Breast epithelium (tissue), 4 donors: ENCODE measurements at regions not wholly inside any gene's neighbourhood (a gene's known extent, or its start where the extent isn't known, plus 50 kb on each side); places are given as distances from the start of the nearest gene placed in this dataset.

Experiments used
- DNase-seq, 2 donors: peaks; one replicate each; pipeline ENCODE4 v3.0.0-alpha.2; 2019; ENCODE audit warnings: low spot score in 2 of 2
- H3K27ac ChIP-seq, 2 donors: fragments of 200-600 bp; sonication (generic) in 1 of 2; one replicate each; pipeline ENCODE4 v1.5.1; 2016 to 2019; ENCODE audit warnings: mild to moderate bottlenecking in 1 of 2
- H3K27me3 ChIP-seq, 2 donors: fragments of 200-600 bp; sonication (generic) in 1 of 2; one replicate each; pipeline versions ENCODE4 v1.5.1 to v1.6.0; 2017 to 2019; ENCODE audit warnings: control low read depth in 1 of 2, mild to moderate bottlenecking in 1 of 2
- H3K36me3 ChIP-seq: fragments of 200-600 bp; one replicate; pipeline ENCODE4 v1.5.1; 2019
- H3K4me1 ChIP-seq, 2 donors: fragments of 200-600 bp; sonication (generic); one replicate each; pipeline ENCODE4 v1.5.1; 2016 to 2019; ENCODE audit warnings: control low read depth in 1 of 2
- H3K4me3 ChIP-seq, 3 donors: fragments of 200-600 bp; sonication (generic); 1 replicate in 2 of 3; 2 replicates in 1 of 3; pipeline ENCODE4 v1.5.1; 2016 to 2019; ENCODE audit warnings: mild to moderate bottlenecking in 3 of 3, moderate library complexity in 2 of 3
- H3K9me3 ChIP-seq, 2 donors: fragments of 200-600 bp; sonication (generic) in 1 of 2; one replicate each; pipeline ENCODE4 v1.5.1; 2016 to 2019; ENCODE audit warnings: control low read depth in 1 of 2
- POLR2A ChIP-seq: fragments of 450-650 bp; IDR thresholded peaks from one replicate; pipeline ENCODE4 v1.6.1; 2016; ENCODE audit warnings: antibody characterized with exemption, mild to moderate bottlenecking, moderate library complexity
- POLR2AphosphoS5 ChIP-seq, 3 donors: sonication (generic); formaldehyde crosslinking; IDR thresholded peaks; one replicate each; pipeline ENCODE4 v1.6.1; 2017; ENCODE audit warnings: antibody characterized with exemption in 3 of 3
- intact Hi-C: fragments of 100-400 bp; cut with DNase I; formaldehyde crosslinking; loops from one replicate; pipeline ENCODE4 v1.15.1; 2023; ENCODE audit warnings: low total_unique reads
- TF ChIP-seq, protein P1 (sequence below), 3 donors: fragments of 450-650 bp; IDR thresholded peaks; one replicate each; pipeline ENCODE4 v1.5.1; 2016 to 2017; ENCODE audit warnings: antibody characterized with exemption in 3 of 3, mild to moderate bottlenecking in 3 of 3, moderate library complexity in 3 of 3

DNA sequence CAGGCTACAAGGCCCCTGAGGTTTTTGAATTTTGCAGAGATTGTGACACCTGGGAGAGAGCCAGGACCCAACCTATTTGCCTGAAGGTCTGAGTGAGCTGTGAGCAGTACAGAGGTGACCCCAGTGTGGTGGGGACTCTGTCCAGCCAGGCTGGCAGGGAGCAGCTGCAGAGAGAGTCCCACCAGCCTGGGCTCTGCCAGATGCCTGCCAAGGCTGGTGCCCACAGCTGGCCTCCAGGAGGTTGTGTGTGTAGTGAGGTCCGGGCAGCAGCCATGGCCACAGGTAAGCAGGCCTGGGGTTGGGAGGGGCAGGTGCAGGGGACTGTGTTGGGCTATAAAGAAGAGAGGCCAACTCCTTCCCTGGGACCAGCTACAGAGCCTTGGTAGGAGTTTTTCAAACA is 144.8 kb downstream of the CRYBB2 start:
- H3K4me1 ChIP-seq, result no peaks in the 10 kb centered on the region

DNA sequence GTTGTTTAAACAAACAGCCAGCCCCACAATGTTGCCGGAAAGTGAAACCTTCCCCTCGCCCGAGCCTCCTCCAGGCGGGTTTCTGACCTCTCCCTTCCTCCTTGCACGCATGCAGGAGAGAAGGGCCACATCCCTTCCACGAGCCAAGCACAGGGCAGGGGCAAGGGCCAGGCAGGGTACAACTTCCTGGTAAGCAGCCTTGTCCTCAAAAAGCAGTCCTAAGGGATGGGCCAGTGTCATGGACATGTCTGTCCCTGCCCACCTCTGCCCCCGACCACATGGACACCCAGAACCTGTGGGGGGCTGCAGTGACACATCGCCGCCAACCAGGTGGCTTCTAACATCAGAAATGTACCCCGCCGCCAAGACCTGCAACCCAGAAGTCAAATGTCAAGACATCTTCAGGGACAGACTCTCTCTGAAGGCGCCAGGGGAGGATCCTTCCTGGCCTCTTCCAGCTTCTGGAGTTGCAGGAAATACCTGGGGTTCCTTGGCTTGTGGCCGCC is 145.3 kb downstream of the CRYBB2 start:
- TF ChIP-seq, protein P1, sequence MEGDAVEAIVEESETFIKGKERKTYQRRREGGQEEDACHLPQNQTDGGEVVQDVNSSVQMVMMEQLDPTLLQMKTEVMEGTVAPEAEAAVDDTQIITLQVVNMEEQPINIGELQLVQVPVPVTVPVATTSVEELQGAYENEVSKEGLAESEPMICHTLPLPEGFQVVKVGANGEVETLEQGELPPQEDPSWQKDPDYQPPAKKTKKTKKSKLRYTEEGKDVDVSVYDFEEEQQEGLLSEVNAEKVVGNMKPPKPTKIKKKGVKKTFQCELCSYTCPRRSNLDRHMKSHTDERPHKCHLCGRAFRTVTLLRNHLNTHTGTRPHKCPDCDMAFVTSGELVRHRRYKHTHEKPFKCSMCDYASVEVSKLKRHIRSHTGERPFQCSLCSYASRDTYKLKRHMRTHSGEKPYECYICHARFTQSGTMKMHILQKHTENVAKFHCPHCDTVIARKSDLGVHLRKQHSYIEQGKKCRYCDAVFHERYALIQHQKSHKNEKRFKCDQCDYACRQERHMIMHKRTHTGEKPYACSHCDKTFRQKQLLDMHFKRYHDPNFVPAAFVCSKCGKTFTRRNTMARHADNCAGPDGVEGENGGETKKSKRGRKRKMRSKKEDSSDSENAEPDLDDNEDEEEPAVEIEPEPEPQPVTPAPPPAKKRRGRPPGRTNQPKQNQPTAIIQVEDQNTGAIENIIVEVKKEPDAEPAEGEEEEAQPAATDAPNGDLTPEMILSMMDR (IDR thresholded peaks at IDR 0.05), result no peak
- TF ChIP-seq POLR2A, result no peak
- TF ChIP-seq POLR2AphosphoS5 (IDR thresholded peaks at IDR 0.05), result no peak
- peak overlapping the region in 1 of 2 donors; percentile 52 for H3K27ac ChIP-seq
- no peaks in the 10 kb centered on the region for H3K27me3 ChIP-seq
- H3K4me1 ChIP-seq, result no peaks in the 10 kb centered on the region
- no peak overlapping the region for H3K4me3 ChIP-seq
- intact Hi-C loops, result no loop called here
- no peaks in the 10 kb centered on the region for H3K36me3 ChIP-seq
- no peaks in the 10 kb centered on the region for H3K9me3 ChIP-seq
- peak in 1 of 2 donors; percentile 39 for DNase-seq

More for the DNA sequence above, 144.8 kb downstream of the CRYBB2 start:
- H3K4me3 ChIP-seq, result no peak overlapping the region
- intact Hi-C loops, result no loop called here
- no peaks in the 10 kb centered on the region for H3K36me3 ChIP-seq
- H3K9me3 ChIP-seq, result no peaks in the 10 kb centered on the region
- DNase-seq, result peak in 1 of 2 donors; percentile 48
- TF ChIP-seq POLR2AphosphoS5 (IDR thresholded peaks at IDR 0.05), result no peak
- no peak for TF ChIP-seq POLR2A
- TF ChIP-seq, protein P1 (IDR thresholded peaks at IDR 0.05), result no peak
- no peaks in the 10 kb centered on the region for H3K27me3 ChIP-seq
- peak overlapping the region in 1 of 2 donors; percentile 52 for H3K27ac ChIP-seq

DNA sequence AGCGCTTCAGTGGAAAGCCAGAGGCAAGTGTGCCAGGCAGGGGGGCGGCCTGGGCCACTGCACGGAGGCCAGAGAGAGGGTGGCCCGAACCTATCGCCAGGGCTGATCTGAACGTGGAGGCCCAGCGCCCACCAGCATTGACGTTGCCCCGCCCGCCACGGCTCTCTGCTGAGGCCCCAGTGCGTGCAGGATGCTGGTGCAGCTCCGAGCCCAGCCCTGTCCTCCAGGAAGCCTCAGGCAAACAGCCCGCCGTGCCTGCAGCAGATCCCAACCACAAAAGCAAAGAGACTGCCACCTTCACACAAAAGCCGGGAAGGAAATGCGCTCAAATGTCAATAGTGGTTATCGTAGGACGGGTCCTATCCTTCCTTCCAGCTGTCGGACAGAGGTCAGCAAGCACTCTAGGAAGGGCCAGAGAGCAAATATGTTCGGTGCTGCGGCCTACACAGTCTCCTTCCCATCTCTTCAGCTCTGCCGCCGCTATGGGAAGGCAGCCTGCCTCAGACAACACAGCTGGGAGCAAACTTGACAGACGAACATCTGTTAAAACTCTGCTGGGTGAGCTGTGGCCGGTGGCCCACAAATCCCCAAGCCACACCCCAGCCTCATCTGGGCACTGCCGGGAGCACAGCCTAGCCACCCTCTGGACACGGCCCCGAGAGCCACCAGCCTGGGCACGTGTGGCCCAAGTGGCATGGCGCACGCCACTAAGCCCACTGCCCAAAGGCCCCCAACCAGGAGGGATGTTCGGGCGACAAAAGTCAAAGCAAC is 146.2 kb downstream of the CRYBB2 start:
- Histone ChIP-seq H3K36me3 (no peaks in the 10 kb centered on the region), H3K27me3 (no peaks in the 10 kb centered on the region), H3K4me3 (no peak overlapping the region), H3K9me3 (no peaks in the 10 kb centered on the region), H3K27ac (peak overlapping the region in 1 of 2 donors; percentile 14), H3K4me1 (no peaks in the 10 kb centered on the region)
- intact Hi-C loops, result no loop called here
- TF ChIP-seq POLR2AphosphoS5 (IDR thresholded peaks at IDR 0.05) (no peak), POLR2A (no peak)
- TF ChIP-seq, protein P1 (IDR thresholded peaks at IDR 0.05), result no peak
- no peak for DNase-seq

DNA sequence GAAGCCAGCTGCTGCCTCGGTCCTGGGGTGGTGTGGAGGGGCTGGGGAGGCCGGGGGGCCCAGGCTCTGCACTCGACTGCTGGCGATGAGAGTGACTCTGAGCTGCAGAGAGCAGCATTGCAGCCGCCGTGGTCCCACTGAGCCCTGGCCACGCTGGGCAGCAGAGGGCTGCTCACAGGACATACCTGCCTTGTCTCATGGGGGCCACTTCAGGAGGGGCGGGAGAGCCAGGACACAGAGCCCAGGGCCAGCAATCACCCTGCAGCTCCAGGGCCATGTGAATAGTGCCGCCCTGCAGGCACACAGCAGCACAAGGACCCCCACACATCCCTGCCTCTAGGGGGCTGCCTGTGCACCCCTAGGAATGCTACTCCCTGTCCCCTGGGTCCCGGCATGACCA is 147.0 kb downstream of the CRYBB2 start:
- TF ChIP-seq POLR2AphosphoS5 (IDR thresholded peaks at IDR 0.05) (no peak), POLR2A (no peak)
- TF ChIP-seq, protein P1 (IDR thresholded peaks at IDR 0.05), result no peak
- Histone ChIP-seq H3K4me1 (no peaks in the 10 kb centered on the region), H3K27me3 (no peaks in the 10 kb centered on the region), H3K36me3 (no peaks in the 10 kb centered on the region), H3K27ac (peak overlapping the region in 1 of 2 donors; percentile 14), H3K9me3 (no peaks in the 10 kb centered on the region), H3K4me3 (no peak overlapping the region)
- DNase-seq, result no peak
- intact Hi-C loops, result no loop called here

DNA sequence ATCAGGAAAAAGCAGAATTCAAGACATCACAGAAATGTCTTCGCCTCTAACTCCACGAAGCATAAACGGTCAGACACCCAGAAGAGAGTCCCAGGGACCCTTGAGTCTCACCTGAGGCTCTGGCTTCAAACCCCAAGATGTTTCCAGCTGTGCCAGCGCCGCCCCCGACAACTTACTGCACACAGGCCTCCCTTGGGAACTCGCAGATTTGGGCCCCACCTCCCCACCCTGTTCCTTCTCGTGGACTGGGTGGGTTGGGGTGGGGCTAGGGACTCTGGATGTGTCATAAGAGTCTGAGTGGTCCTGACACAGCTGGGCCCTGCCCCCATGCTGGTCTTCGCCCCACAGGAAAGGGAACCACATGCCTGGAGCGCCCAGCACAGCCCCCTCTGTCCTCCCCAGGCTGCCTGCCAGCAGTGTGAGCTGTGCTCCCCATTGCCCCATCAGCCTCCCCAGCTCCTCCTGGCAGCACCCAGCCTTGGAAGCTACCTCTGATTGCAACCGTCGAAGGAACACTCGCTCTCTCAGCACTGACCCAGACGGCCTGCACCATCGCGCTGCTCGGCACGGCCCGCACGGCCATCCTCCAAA is 147.5 kb downstream of the CRYBB2 start:
- intact Hi-C loops, result no loop called here
- Histone ChIP-seq H3K27me3 (no peaks in the 10 kb centered on the region), H3K4me1 (no peaks in the 10 kb centered on the region), H3K27ac (no peak overlapping the region), H3K9me3 (no peaks in the 10 kb centered on the region), H3K36me3 (no peaks in the 10 kb centered on the region), H3K4me3 (no peak overlapping the region)
- TF ChIP-seq POLR2A, result no peak
- no peak for DNase-seq
